HS-27A (cell line): ENCODE measurements at regions not wholly inside any gene's neighbourhood (a gene's known extent, or its start where the extent isn't known, plus 50 kb on each side); places are given as distances from the start of the nearest gene placed in this dataset.
A peak's percentile ranks its signal among the peaks of the same experiment; 100 is the strongest.
"Not testable (repeated sequence)": the region's sequence is repeated elsewhere in the genome, so short reads cannot be mapped to it uniquely, and the experiment has no call there.

Source experiments
- DNase-seq: peaks from one replicate; pipeline ENCODE4 v3.0.0-alpha.2; 2012; ENCODE audit warnings: low read depth, missing footprints

DNA sequence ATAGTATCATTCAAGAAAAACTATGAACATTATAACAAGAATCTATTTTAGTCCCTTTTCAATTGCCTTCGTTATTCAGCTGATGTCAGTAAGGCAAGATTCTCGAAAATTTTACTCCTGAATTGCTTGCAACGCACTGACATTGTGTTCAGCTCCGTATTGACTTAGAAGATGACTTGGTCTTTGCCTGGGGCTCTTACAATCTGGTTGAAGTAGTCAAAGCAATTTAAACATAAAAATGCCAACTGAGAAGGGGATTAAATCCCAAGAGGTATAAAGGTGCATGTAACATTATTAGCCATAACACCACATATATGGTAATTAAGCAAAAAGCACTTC, 507.1 kb downstream of the CENPC start:
- DNase-seq = no peak

DNA sequence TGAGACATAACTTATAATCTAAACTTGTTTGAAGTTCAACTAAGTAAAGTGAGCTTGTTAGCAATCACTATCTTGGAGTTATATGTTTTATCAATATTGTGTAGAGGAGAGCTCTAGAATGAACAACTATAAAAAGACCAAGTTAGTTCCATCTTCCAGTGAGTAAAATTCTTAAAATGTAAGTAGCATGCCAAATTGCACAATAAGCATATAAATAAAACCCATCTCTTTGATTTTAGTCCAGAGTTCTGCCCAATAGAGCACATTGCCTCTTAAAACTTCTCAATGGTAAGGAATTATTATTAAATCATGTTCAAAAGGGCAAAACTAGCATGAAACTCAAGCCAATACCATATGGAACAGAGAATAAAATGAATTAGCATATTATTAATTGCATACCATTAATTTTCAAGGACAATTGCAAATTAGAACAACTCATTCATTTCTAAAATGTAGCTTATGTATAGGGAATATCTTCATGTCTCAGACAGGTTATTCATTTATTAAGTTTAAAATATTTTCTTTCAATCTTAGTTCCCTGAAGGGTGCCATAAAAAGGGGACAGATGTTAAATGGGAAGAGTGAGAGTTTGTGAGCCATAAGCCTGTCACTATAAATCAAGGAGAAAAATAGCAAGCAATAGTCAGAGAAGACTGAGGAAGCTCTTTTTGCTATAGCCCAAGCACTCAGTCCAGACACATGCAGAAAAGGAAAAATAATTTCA, 507.6 kb downstream of the CENPC start:
- DNase-seq = no peak

DNA sequence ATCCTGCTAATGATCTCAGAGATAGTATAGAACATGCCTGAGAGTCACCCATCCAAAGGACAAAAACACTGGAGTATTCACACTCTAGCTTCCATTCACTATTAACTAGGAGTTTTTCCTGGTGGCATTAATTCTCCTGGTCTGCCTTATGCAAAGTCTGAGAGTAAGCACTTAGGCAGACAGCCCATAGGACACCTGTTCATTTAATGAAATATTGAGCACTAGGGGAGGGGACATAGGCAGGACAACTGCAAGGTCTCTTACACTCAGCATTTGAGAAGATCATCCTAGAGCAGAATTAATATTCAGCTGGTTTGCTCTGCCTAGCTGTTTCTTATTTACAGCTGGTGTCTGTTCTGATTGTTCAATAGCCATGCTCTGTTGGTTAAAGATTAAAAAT, 508.5 kb downstream of the CENPC start:
- no peak for DNase-seq

DNA sequence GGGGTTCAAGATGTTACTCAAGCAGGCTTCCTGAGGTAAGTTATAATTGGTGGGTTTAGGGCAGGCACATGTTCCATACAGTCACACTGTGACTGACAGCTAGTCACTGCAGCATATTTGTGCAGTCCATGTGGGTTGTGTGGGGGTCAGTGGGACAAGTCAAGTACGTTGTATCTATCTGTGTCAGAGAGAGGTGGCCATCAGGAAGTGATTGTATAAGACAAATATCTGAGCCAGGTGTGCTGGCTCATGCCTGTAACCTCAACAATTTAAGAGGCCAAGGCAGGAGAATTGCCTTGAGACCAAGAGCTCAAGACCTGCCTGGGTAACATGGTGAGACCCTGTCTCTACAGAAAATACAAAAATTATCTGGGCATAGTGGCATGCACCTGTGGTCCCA, 509.3 kb downstream of the CENPC start:
- no peak for DNase-seq

DNA sequence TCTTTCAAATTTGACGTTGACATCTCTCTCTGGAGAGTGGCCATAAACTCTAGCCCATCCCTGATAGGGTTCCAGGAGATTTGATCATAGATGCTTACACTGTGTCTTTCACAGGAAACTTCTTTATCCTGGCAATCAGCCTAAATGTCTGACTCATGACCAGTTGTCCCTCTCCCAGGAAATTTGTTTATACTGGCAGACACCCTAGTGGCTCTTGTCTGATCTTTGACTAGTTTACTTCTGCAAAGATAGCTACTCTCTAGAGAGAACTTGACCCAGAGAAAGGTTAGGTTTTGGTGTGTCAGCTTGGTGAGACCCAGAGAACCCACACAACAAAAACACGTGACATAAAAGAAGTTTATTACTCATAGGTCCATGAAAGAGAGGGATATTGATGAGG, 509.8 kb downstream of the CENPC start:
- peak; percentile 96 for DNase-seq

DNA sequence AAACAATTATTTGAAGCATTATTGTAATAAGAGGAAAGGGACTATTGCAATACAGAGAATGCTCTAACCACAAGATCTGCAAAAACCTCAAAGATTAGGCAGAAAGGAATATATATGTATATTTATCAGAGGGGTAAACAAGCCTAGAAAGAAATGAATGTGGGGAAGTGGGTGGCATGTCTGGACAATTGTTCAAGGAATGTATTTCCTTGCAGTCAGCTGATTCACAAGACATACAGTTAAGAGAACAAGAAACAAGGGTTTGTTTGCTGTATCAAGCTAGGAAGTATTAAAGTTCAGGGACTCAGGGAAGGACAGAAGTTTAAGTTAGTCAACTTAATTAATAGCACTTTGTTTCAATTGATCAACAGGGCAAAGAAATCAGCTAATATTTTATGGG, 514.7 kb downstream of the CENPC start:
- no peak for DNase-seq

DNA sequence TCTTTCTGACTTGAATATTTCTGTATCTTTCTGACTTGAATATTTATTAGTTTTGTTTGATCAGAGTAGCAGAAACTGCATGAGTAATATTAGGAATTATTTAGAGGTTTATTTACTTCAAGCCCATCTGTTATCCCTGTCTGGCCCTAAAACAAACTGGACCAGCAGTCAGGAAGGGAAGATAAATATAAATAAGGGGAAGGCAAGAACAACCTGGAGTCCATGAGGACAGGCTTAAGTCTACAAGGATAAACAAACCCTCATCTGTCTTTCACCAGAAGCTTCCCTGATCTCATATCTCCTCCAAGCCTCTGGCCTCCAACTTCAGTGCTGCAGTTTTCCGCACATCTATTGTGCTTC, 524.9 kb downstream of the CENPC start:
- no peak for DNase-seq

DNA sequence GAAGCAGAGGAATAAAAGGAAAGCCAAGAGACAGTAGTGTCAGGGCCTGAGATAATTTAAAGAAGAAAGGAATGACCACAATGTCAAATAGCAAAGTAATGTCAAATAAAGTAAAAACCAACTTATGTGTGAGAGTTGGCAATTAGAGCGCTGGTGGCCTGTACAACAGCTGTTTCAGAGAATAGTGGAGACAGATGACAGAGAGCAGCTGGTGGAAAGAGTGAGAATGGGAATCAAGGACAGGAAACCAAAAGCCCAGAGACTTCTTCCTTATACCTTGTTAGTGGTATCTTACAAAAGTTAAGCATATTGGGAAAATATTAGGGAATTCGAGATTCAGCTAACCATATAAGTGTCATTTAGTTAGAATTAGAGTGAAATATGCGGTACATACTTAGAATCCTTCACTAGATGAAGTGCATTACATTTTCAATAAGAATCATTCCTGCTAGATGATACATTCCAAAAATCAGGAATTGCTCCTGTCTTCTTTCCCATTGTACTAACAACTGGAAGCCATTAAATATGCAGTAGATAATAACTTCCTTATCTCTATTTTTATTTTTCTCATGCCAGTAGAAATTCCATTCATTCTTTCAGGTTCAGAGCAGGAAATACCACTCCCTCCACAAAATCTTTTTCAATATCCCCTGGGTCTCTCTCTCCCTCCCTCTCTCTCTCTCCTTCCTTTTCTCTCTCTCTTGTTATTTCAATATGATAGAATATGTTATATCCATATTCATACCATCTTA, 525.4 kb downstream of the CENPC start:
- DNase-seq = peak; percentile 62

DNA sequence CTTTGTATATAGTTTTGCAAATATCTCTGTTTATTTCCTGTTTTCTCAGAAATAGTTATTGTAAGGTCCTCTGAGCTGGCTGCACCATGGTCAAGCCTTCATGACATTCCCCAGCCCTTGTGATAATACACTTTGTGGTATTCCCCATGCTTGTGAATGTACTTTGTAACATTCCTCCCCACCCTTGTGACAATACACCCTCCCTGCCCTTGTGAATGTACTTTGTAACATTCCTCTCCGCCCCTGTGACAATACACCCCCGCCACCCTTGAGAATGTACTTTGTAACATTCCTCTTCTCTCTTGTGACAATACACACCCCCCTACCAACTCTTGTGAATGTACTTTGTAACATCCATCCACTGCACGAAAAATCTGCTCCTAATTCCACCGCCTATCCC, 530.7 kb downstream of the CENPC start:
- DNase-seq = no peak

DNA sequence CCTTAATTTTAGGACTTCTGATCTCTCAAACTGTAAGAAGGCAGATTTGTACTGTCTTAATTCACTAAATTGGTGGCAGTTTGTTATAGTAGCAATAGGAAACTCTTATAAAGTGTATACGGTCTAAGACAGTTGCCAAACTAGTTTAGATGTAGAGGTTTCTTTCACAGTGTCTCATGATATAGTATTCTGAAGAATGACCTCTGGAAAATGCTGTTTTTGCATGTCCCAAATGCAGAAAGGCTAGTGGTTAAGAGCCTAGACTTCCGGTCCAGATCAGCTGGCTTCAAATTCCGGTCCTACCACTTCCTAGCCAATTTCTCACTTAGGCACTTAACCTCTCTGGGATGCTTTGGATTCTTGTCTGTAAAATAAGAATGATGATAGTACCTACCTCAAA, 538.5 kb downstream of the CENPC start:
- no peak for DNase-seq

DNA sequence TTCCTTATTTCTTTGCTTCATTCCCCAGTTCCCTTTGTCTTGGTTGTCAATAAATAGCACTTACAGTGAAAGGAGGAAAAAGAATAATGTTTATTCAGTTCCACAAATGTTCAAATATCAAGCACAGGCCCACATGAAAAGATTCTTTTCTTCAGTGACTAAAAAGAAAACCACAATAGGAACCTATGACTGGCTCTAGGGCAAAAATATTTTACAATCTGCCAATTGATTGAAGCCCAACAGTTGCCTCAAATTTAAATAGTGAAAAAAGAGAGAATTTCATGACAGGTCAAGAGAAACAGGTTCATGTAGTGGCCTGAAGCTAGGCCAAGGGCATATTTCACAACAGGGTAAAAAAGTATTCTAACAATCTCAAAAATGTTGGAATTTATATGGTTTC, 553.8 kb downstream of the CENPC start:
- no peak for DNase-seq

DNA sequence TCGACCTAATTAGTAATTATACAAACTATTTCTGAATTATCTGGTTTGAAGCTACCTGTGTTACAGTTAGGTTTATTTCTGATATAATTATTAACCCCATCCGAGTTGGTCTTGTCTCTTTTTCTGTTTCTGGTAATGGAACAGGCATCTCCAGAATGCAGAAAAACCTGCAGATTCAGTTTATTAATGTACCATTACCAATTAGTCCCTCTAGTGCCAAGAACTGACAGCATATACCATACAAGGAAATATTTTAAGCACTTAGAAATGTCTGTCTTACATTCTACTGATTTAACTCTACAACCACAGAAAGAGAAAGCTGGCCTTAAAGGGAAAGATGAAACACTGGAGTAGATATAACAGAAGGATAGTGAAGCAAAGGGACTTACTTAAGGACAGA, 570.6 kb downstream of the CENPC start:
- DNase-seq = no peak

DNA sequence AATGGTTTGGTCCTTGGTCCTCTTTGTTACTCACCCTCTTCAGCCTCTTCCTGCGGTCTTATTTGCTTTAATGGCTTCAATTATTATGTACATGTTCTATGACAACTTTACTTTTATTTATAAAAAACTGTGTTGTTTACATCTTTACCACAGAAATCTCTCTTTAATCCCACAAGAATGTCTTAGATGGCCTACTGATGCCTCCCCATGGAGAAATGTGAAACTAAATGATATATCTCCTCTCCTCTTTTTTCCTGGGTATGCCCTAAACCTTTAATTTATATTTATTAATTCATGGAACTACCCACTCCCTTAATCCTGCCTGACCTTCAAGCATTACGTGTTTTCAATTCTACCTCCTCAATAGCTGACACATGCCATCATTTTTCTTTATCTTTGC, 573.2 kb downstream of the CENPC start:
- DNase-seq = no peak

DNA sequence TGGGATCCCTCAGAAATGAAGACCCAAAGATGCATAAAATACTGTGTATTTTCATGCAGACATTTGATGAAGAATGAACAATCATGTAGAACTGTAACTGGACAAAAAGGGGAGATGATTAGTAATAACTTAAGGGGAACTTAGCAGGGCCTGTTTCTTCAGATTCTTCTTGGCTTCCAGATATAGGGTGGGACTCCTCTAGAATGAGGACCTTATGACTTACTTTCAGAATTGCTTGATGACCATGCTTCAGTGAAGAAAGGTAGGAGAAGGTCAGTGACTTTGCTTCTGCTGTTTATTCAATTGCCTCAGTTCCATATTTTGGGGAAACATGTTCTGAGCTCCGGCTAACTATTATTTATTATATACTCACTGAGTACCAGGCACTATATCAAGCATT, 580.8 kb downstream of the CENPC start:
- no peak for DNase-seq

DNA sequence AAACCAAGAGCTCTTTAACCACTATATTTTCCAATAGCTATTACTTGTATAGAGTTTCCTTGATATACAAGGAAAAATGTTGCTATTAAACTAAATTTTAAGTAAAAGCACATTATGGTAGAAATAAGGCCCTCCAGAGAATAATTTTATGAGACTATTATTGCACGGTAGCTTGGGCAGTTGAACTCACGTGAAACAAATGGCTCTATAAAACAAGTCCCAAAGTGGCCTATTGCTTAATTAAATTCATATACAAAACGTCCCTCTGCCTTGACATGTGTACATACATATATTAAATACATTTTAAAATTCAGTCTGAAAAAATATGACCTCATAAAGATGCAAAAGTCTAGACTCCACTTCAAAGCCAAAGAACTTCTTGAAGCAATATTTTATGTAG, 582.2 kb downstream of the CENPC start:
- no peak for DNase-seq

DNA sequence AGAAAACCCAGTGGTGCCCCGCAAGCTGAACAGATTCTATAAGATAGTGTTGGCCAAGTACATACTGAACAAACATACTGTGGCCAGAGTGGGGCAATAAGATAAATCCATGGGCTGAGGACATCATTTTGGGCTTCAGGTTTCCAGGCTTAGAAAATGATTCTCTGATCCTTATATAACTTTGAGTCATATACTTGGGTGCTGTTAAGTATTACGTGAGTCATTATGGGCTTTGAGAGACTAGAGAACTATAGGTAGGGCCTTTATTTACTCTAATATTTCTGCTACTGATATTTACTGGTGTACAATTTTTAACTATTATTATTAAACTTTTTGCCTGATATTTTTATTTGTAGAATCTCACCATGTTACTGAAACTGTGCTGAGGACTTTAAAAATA, 586.1 kb downstream of the CENPC start:
- DNase-seq = no peak

DNA sequence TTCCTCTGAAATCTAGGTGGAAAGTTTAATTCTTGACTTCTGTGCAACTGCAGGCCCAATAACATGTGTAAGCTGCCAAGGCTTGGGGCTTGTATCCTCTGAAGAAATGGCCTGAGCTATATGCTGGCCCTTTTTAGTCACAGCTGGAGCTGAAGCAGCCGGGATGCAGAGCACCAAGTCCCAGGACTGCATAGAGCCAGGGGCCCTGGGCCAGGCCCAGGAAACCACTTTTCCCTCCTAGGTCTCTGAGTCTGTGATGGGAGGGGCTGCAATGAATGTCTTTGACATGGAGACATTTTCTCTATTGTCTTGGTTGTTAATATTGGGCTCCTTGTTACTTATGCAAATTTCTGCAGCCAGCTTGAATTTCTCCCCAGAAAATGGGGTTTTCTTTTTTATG, 588.5 kb downstream of the CENPC start:
- no peak for DNase-seq

DNA sequence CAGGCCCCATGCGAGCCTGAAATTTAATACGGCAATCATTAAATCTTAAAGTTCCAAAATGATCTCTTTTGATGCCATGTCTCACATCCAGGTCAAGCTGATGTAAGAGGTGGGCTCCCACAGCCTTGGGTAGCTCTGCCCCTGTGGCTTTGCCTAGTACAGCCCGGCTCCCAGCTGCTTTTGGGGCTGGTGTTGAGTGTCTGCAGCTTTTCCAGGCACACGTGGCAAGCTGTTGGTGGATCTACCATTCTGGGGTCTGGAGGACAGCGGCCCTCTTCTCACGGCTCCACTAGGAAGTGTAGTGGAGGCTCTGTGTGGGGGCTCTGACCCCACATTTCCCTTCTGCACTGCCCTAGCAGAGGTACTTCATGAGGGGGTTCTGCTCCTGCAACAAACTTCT, 588.9 kb downstream of the CENPC start:
- no peak for DNase-seq

DNA sequence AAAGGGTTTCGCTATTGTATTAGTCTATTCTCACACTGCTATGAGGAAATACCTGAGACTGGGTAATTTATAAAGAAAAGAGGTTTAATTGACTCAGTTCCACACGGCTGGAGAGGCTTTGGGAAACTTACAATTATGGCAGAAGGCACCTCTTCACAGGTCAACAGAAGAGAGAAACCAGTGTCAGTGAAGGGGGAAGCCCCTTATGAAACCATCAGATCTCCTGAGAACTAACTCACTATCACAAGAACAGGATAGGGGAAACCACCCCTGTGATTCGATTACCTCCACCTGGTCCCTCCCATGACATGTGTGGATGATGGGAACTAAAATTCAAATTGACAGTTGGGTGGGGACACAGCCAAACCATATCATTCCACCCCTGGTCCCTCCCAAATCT, 589.5 kb downstream of the CENPC start:
- DNase-seq = no peak

DNA sequence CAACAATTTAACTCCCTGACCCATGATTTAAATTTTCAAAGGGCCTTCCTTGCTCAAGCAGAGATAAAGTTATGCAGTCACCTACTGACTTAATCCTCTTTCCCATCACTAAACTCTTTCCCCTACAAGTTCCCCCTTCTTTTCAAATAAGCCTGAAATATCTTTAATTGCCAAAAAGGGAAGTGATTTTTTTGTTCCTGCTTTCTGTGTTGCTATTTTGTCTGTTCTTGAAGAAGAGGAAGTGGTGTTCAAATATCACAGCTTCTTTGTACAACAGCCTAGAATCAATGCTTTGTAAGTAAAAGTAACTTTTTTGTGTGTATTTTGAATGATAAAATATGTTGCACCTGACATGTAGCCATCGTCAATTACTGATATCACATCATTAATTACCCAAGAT, 595.9 kb downstream of the CENPC start:
- no peak for DNase-seq

DNA sequence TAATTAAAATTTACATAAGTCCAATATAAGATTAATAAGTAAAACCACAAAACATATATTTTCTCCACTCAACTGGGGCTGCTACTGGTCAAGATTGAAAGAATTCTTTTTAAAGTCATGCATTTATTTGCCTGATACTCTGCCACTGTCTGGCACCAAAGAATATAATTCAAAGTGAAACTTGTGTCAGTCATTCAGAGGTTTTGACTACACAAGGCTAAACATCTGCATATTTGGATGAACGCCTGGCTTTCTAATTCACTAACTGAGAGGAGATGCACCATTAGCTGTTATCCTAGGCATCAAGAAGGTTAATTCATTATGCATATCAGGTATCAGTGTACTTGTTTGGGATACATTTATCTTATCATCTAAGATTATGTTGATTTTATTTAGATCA, 598.5 kb downstream of the CENPC start:
- no peak for DNase-seq

DNA sequence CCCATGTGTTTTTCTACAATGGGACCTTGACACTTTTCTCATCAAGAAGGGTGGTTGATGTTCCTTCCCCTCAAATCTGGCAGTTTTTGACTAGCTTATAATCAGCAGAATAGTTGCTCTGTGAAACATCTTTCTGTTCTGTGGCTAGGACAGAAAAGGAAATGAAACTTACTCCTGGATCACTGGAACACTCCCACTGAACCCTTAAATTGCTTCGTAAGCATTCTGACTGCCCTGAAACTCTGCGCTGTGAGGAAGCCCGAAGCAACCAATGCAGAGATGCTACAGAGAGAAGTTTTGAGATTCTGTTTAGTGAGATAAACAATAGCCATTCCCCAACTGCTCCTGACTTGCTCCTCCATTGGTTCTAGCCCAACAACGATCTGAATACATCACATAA, 602.2 kb downstream of the CENPC start:
- DNase-seq = no peak

DNA sequence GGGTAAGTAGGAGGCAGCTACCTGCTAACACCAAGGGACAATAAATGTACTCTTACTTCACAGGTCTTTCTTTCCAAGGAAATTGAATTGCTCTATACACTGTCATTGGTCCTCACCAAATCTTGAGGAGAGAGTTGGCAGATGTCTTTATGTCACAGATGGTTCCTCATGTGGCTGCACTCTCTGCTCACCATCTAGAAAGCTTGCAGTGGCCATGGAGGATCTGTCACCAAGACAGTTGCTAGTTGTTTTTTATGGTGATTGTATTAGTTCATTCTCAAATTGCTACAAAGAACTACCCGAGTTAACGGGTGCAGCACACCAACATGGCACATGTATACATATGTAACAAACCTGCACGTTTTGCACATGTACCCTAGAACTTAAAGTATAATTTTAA, 613.3 kb downstream of the CENPC start:
- DNase-seq = not testable (repeated sequence)

DNA sequence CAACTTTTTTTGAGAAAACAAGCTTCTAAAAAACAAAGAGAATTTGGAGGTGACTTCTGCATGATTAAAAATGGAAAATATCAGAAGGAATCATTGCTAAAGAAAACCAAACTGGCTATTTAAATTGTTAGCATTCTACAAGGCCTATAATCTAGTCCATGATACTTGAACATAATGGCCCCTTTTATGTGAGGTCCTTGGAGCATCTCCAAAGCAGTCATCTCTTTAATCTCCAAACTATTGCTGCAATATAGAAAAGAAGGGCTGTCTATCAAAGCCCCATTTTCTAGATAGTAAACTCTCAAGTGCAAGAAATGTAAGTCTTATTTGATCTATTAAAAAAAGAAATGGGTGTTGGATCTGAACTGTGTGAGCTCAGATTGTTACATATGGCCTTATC, 615.1 kb downstream of the CENPC start:
- DNase-seq = no peak
